Nucleus accumbens (tissue), 56 donors: ENCODE measurements at regions not wholly inside any gene's neighbourhood (a gene's known extent, or its start where the extent isn't known, plus 50 kb on each side); places are given as distances from the start of the nearest gene placed in this dataset.
A peak's percentile ranks its signal among the peaks of the same experiment; 100 is the strongest.
"Not testable (repeated sequence)": the region's sequence is repeated elsewhere in the genome, so short reads cannot be mapped to it uniquely, and the experiment has no call there.

Source experiments
- DNase-seq, 56 donors: peaks; one replicate each; lab custom pipeline; 2025; lab: John Stamatoyannopoulos, UW

DNA sequence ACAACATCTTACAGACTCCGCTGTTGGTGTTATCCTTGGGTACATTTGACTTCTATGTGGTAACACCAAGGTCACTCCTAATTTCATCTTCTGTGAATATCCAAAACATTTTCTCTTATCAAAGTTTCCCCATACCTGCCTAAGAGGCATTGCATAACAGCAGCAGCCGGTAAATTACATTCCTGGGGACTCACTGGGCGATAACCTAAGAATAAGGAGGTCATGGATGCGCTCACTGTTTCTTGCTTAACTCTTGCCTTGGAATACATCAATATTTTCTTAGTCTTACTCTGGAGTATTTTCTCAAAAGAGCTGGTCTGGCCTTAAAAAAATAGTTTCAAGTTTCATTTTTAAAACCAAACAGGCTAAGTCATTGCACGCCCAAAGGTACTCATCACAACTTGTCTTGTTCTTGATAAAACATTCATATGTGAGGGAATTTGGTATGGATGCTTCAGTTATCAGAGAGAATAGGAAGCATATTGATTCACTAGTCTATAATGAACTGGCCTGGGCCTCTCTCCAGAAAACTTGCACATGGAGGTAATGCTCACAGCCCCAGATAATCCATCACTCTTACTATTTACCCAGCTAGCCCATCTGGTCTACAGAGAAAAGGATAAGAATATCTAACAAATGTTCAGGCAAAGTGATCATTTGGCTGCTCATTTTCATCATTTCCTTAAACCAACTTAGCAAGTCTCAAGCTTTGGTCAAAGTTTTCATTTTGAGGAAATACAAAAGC, 235.0 kb upstream of the ERCC4 start:
- DNase-seq, result no peak

DNA sequence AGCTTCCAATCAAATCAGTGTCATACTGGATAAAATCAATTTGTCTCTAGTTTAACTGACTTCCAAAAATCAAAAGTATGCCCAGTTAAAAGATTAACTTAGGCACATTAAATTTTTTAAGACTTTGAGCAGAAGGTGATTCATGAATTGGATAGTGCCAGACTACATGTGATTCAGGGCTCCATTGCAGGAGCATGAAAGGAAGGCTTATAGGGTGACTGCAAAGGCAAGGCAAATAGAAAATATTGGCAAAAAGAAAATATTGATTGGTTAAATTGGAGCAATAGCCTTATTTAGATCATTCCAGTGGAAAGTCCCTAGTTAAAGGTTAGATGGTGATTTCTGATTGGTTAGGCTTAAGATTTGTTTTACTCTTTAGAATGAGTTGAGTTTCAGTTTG, 223.9 kb upstream of the ERCC4 start:
- DNase-seq, result no peak

DNA sequence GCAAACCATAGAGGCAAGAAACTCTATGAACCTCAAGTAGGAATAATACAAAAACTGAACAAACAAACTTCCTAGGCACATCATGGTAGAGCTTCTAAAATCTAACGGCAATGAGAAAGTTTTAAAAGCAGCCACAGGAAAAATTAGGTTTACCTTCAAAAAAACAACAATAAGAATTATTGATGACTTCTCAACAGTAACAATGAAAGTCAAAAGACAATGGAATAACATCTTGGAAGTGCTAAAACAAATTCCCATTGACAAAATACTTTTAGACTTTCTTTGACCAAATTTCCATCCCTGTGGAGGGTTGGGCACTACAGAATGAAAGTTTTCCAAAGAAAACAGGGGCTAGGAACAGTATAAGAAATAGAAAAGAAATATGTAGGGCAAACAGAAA, 222.9 kb upstream of the ERCC4 start:
- no peak for DNase-seq

DNA sequence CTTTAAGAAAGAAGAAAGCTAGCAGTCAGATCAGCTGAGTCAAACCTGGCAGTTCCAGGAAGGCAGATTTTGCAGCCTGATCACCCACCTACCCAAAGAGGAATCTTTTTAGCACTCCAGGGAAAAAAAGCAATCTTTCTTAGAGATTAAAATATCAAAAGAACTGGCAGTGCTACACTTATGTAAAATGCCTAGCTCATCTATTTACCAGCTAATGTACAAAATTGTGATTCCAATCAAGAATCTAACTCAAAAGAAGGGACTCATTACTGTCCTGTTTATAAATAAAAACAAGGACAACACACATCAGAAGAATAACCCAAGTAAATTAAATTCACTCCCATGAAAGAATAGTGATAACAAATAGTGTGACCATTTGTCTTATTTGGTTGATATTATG, 222.4 kb upstream of the ERCC4 start:
- DNase-seq, result no peak

DNA sequence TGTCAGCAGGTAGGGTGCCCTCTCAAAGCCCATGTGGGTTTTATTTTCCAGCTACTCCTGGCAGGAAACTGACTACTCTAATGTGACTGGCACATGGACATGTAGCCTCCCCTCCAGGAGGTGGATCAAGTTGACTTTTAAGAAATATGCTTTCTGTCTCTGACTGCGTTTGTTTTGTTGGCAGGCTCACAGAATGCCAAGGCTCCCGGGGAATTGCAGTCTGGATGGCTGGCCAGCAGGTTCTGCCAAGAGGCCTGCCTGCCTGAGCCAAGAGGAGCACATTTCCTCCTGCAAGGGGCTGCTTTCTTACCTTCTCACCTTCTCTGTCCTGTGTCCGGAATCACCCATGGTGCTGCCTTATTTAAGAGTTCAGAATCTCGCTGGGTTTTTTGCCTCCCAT, 217.3 kb upstream of the ERCC4 start:
- peak in 3 of 56 donors; percentile 0 to 4 (median 1) for DNase-seq

DNA sequence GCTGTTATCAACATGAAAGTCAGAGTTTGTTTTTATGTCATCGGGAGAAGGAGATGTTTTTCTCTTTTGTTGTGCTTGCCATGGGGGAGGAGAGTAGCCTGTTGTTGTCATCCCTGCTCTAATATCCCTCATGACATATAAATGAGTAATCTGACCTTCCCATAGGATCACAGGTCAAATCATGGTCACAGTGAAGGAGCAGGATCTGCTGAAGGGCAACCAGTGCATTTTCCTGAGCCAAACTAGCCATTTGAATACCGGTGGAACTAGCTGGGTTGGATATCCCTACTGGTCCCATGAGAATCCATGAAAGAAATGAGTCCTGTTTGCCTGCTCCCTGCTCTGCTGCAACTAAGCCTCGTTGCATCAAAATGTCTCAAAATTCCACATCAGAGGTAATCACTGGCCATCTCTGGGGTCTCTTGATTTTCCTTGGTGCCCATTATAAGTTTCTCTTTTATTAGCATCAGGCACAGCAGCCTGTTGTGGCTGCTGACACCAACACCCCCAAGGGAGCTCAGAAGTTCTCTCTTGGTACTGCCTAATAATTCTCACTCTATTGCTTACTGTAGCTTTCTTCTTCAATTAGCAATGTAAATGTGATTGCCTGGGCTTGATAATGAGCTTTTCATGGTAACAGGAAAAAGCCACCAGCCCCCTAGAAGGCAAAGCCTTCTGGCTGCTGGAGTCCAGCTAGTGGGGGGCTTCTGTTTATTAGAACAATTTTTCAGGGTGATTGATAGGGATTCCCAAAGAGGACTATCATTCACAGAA, 211.4 kb upstream of the ERCC4 start:
- no peak for DNase-seq

DNA sequence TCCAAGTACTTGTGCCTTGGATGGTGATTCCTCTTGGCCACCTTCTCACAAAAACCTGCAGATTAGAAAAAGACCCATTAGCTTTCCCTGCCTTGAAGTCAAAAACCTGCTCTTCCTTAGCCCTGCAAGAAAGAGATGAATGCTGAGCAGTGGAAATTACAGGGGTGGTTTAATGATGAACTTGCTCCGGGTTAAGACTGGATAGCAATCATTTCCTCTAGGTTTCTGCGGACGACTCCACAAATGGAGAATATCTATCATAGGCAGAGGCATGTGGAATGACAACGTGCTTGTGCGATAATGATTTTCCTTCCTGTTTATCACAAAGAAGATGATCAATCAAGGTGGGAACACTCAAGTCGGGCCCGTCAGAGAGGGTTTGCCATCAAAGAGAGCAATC, 201.2 kb upstream of the ERCC4 start:
- no peak for DNase-seq

DNA sequence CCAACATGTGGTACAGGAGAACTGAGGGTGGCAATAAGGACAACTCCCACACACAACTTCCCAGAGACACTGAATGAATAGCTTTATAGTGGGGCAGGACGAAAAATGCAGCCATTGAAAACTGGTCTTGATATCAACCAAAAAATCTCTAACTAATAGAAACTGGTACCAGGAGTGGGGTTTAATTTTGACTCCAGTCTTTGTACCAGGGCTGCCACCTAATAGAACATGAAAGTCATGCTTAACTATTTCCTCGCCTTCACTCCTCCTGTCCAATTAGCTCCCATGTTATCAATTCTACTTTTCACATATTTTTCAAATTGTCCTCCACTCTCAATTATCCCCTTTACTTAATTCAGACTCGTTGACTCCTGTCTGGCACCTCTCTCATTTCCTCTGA, 192.0 kb upstream of the ERCC4 start:
- no peak for DNase-seq

DNA sequence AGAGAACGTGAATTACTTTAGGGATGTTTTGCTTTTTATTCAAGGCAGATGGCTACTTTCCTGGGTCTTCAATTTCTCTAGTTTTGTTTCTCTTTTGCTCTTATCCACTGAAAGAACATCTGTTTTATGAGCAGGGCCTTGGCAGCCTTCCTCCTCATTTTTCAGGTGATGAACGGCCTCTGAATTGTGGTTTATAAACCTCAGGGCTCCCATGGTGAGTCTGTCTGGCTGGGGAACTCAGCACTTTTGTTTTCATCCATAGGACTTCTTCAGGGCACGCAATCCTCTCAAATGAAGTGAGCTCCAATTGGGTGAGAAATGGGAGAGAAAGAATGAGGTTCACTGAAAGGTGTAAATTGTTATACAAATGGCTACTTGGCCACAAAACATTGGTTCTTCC, 186.4 kb upstream of the ERCC4 start:
- no peak for DNase-seq

DNA sequence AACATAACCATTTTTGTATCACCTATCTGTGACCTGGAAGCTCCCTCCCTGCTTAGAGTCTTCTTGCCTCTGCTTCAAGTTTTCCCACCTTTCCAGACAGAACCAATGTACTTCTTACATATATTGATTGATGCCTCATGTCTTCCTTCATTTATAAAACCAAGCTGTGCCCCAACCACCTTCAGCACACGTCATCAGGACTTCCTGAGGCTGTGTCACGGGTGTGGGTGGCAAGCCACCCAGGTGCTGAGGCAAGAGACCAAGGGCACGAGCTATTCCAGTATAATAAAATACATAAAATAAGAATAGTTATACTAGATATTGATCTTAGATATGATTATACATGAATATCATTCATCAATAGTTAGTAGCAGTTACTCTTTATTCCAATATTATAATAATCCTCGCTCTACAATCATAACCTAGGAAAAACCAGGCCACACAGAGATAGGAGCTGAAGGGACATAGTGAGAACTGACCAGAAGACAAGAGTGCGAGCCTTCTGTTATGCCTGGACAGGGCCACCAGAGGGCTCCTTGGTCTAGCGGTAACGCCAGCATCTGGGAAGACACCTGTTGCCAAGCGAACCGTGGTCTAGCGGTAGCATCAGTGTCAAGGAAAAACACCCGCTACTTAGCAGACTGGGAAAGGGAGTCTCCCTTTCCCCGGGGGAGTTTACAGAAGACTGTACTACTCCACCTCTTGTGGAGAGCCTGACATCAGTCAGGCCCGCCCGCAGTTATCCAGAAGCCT, 180.2 kb upstream of the ERCC4 start:
- DNase-seq, result not testable (repeated sequence)

DNA sequence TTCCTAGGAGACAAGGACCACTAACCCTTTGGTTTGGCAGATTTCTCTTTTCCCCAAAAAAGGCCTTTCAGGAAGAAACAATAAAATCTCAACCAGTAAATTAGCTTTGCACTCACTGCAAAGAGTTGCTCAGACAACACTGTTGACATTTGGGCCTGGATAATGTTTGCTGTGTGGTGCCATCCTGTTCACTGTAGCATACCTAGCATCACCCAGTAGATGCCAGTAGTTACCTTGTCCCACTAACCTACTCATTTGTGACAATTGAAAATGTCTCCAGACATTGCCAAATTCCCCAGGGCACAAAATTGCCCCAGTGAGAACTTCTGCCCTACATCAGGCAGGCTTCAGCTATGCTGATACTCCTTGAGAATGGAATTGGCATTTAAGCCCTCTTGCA, 177.0 kb upstream of the ERCC4 start:
- no peak for DNase-seq

DNA sequence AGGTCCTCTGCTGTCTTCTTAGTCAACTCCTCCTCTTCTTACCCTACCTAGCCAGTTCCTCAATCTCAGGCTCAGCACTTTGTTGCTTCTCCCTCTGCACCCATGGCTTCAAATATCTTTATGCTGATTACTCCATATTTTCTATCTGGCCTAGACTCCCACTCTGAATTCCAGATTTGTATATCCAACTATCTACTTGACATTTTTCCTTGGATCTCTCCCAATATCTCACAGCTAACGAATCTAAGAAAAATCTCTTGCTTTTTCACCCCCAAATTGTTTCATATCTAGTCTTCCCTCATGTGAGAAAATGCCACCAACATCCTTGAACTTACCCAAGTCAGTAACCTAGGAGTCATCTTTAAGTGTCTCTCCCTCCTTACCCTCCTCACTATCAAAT, 176.4 kb upstream of the ERCC4 start:
- no peak for DNase-seq

DNA sequence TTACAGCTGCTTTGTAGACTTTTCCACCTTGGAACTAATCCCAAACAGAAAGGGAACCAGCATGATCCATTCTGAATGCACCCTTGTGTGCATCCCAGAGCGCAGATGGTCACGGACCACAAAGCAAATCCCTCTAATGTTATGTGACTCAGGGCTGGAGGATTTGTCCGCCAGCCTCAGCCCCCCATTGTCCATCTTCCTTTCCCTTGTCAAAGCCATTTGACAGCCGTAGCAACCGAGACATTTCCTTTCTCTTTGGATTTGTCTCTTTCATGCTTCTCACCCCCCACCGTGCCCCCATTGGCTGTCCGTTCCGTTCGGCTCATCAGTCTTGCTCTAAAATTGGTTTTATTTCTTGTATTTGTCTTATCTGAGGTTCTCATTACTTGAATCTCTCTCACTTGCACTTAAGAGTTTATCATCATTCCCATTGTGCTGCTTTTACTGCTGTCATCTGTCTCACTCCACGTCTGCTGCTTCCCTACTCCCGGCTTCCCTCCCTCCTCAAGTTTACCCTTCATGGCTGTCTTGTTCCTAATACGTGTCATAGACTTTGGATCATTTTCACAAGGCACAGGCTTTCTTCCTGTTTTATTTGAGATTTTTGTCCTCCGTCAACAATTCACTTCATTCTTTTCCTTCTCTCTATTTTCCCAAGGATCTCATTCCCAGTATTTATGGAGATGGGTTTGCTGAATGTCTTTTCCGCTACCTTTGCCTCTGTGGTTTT, 163.4 kb upstream of the ERCC4 start:
- DNase-seq, result no peak

DNA sequence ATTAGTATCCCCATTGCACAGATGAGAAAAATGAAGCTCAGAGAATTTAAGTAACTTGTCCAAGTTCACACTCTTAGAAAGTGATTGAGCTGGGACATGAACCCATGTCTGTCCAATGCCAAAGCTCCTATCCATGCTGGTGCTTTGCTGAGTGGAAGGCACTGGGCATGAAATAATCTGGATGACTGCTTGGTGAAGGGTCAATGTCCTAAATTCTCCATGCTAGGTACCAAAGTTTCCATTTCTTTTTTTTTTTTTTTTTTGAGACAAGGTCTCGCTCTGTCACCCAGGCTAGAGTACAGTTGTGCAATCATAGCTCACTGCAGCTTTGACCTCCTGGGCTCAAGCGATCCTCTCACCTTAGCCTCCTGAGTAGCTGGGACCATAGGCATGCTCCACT, 153.6 kb upstream of the ERCC4 start:
- no peak for DNase-seq

DNA sequence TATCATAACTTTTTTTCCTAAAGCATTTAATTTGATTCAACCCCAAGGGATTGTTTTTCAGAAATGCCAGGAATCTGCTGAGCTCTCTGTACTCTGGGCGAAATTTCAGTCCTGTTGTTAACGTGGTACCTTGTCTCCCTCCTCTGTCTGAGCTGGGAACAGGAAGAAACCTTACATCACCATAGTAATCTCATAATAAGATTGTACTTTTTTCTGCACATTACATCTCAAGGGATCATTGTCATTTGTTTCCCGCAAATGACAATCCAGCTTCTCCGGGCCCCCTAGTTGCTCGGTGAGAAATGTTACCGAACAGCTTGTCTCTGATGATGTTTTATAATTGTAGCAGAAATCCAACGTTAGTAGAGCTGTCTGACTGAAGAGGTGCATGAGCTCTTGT, 152.7 kb upstream of the ERCC4 start:
- DNase-seq, result peak in 12 of 56 donors; percentile 1 to 40 (median 8)

DNA sequence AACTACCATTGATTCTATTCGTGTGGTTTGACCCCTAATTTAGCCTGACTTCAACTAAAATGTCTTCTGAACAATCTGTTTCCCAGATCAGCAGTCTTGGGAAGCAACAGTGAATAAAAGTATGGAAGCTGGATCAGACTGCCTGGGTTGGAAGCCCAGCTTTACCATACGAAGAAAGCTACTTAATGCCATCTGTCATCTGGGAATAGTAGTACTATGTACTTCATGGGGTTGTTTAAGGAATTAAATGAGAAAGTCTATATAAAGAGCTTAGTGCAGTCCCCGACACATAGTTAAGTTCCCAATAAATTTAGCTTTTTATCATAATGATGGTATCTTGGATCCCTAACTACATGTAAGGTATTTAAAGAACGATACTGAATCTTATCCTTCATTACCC, 151.5 kb upstream of the ERCC4 start:
- no peak for DNase-seq

DNA sequence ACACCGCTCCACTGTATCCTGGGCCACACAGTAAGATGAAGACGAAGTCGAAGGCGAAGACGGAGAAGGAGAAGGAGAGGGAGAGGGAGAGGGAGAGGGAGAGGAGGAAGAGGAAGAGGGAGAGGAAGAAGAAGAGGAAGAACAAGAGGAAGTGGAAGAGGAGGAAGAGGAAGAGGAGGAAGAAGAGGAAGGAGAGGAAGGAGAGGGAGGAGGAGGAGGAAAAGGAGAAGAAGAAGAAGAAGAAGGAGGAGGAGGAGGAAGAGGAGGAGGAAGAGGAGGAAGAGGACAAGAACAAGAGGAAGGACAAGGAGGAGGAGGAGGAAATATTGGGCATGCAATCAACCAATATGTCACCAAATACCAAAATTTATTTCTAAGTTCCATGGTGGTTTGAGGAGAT, 149.5 kb upstream of the ERCC4 start:
- DNase-seq, result no peak

DNA sequence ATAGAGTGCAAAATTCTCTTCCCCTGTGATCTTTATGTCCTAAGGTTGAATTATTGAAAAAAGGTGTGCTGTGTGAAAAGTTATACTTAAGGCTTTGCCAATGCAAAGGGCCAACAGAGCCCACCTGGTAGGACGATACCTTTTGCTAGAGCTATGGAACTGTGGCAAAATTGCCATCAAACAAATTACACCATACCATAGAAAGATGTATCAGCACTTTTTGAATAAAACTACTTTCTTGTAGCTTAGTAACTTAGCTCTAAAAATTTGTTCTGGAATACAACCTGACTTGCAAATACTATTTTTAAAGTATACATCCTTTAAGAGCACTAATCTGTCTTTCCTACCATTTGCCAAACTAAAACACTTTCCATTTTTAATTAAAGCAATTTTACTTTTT, 147.2 kb upstream of the ERCC4 start:
- no peak for DNase-seq

DNA sequence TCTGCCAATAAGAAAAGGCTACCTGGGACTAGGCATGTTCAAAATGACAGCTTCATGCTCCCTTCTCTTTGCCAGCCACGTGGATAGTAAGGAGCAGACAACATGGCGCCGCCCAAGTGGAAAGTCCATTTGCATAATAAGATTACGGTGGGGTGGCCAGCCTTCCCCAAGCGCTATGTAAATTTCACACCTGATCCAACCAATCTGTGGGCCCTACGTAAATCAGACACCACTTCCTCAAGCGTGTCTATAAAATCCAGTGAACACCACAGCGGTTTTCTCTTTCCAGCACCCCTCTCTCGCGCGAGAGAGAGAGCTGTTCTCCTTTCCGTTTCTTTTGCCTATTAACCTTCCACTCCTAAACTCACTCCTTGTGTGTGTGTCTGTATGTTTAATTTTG, 140.3 kb upstream of the ERCC4 start:
- no peak for DNase-seq

DNA sequence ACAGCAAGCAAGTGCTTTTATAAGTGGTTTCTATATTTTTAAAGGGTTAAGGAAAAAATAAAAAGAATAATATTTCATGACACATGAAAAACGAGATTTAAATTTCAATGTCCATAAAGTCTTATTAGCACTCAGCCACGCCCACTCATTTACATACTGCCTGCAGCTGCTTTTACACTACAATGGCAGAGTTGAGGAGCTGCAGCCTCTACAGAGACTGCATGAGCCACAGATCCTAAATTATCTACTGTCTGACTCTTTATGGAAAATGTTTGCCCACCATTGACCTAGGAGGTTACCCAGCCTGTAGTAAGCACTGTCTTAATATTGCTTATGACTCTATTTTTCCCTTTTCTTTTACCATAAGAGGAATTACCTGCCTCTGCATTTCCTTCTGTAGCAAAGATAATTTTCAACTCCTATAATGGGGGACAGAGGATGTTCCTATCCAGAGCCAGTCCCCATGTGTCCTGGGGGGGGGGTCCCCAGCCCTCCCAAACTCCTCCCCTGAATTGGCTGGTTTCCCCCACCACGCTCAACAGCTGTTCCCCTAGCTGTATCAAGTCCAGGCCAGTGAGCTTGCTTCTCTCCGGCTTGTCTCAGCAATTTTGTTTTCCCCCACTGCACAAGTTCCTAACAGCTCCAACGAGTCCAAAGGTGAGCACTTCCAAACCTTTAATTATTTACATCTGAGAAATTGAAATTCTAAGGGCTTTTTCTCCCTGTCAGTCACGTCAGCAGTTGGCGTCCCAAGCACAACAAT, 139.4 kb upstream of the ERCC4 start:
- DNase-seq, result peak in 1 of 56 donors; percentile 1
